ENCODE measurements at regions not wholly inside any gene's neighbourhood (a gene's known extent, or its start where the extent isn't known, plus 50 kb on each side); places are given as distances from the start of the nearest gene placed in this dataset.

DNA sequence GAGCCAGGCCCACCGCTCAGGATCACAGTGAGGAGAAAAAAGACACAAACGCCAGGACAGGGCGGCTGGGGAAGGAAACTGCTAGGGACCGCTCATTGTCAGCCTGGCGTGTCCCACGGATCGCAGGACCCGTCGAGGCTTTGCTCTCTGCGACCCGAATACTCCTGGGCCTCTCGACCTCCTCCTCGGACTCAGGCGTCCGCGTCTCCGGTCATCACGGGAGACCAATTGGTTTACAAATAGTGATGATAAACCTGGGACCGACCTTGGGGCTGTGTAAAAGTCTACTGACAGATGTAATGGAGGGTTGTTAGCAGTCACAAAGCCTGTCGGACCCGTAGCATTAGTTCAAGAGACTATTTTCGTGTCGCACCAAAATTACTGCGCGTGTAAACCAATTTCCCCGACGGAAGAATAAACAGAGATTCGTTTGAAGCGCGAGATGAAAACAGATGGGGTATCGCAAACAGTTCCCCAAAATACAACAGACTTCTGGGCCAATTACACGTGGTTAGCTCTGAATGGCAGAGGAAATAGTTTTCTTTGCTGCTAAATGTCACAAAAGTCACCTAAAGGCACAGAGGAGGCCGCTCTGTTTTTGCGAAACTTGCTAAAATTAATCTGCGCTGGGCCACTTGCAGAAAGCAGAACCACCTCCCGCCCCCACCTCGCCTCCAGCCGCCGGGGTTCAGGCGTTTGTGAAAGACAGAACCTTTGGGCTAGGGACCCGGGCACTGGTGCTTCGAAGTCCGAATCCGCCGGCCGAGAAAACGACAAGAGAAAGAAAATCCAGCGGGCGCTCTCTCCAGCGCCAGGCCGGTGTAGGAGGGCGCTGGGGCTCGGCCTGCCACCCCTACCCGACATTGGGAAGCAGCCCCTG lies 67.6 kb downstream of the FOXD1 start:
- peak; percentile 31 for DNase-seq (ENCODE audit: low spot score)
- TF ChIP-seq CTCF (IDR thresholded peaks at IDR 0.05; ENCODE audit: extremely low read depth, missing control alignments), result no peak

DNA sequence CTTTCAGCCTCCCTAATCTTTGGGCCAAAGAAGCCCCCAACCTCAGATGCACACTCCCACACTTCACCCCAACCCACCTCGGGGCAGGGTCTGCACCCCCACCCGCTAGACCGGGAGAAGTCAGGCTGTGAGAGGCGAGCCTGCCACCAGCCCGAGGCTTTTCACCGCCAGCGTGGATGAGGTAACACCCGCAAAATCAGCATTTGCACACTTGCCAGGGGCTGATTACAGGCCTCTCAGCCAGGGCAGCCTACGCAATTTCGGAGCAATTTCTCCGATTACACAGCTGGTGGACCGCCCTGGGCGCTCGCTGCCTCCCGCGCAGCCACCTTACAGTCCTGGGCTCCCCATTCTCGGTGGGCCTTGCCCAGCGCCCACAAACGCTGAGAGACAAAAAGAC lies 68.5 kb downstream of the FOXD1 start:
- no peak for DNase-seq (ENCODE audit: low spot score)

DNA sequence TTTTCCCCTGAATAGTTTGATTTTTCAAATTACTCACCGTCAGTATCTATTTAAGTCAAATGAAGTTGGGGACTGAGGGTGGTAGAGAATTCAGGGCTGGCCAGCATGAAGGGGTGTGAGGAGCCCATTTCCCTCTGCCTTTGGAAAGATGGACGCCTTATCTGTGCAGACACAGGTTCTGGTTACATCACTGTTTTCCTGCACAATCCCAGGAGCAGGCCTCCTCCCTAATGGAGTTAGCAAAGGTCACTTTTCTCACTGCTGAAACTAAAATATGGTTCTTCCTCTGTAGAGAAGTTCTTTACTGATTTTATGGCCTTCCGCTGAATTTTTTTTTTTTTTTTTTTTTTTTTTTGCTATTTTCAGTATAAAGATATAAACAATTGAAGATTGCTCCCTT lies 69.1 kb downstream of the FOXD1 start:
- DNase-seq (ENCODE audit: low spot score), result no peak
- no peak for TF ChIP-seq CTCF (IDR thresholded peaks at IDR 0.05; ENCODE audit: extremely low read depth, missing control alignments)

More for the DNA sequence above, 68.5 kb downstream of the FOXD1 start:
- TF ChIP-seq CTCF (IDR thresholded peaks at IDR 0.05; ENCODE audit: extremely low read depth, missing control alignments), result no peak

- no peak for TF ChIP-seq CTCF (IDR thresholded peaks at IDR 0.05; ENCODE audit: extremely low read depth, missing control alignments)
- DNase-seq (ENCODE audit: low spot score), result no peak
These were observed 69.8 kb downstream of the FOXD1 start for GRCh38 chr5:73378765-73379164.

- no peak for DNase-seq (ENCODE audit: low spot score)
- TF ChIP-seq CTCF (IDR thresholded peaks at IDR 0.05; ENCODE audit: extremely low read depth, missing control alignments), result no peak
These were observed 70.5 kb downstream of the FOXD1 start for GRCh38 chr5:73378070-73378469.

DNA sequence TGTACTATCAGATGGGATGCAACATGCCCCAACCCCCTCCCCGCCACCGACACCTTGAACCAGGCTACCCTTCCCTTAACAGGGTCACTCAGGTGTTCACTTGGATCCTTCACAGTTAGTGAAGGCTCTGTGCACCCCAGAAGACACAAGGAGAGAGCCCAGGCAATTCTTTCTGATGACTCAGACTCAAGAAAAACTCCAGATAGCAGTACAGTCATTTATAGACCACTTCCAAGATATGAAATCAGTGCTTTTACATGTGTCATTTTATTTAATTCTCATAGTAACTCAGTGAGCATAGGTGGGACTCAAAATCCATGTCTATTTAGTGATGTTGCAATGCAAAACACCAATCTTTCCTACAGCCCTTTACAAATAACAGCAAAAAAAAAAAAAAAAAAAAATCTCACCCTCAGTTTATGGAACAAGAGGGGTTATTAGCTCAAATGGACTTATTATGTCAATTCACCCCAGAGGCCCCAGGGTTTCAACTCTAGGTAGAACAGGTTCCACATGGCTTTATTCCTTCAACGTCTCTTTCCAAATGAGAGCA lies 71.9 kb downstream of the FOXD1 start:
- TF ChIP-seq CTCF (IDR thresholded peaks at IDR 0.05; ENCODE audit: extremely low read depth, missing control alignments), result no peak
- no peak for DNase-seq (ENCODE audit: low spot score)

GRCh38 chr5:73375949-73376348 lies 72.6 kb downstream of the FOXD1 start:
- no peak for TF ChIP-seq CTCF (IDR thresholded peaks at IDR 0.05; ENCODE audit: extremely low read depth, missing control alignments)
- DNase-seq (ENCODE audit: low spot score), result no peak
